ENCODE measurements at regions not wholly inside any gene's neighbourhood (a gene's known extent, or its start where the extent isn't known, plus 50 kb on each side); places are given as distances from the start of the nearest gene placed in this dataset.
"Not testable (repeated sequence)": the region's sequence is repeated elsewhere in the genome, so short reads cannot be mapped to it uniquely, and the experiment has no call there.

DNA sequence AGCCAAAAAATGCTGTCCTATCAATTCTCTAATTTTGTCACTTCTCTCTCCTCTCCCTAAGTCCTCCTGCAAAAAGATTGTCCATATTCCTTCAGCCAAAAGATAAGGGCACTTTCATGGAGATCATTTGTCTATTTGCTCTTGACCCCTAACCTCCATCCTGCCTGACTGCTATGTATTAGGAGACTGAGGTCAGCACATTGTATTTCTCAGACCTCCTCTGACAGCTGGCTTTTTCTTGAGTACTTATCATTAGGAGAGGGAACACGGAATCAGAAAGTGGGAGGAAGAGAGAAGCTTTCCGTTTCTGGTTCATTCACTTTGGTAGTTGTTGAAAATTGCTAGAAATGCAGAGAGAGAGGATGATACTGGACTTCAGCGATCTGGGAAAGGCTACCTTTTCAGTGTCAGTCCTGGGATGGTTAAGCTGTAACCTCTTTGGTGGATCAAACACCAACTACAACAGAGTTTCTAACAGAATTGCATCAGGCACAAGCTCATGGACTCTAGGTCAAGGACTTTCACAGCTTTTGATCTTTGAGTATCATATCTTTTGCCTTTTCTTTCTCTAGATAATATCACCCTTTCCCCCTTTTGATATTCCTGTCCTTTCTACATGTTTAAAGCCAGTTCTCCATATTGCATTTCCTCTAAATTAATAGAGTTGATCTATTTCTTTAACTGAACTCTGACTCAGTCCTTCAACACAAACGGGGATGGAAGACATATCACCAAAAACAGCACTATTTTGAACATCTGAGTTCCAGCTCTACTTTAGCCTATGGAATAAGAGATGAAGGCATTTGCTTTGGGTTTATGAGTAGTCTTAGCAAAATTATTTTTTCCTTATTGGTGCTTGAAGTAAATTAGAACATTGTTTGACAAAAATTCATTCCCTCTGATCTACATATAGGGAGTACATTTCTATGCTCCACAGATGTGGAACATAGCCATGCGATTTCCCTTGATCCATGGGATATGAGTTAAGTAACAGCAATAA is 63.3 kb upstream of the KYNU start:
- no peak for DNase-seq (ENCODE audit: low read depth in 2 of 2)
- TF ChIP-seq, protein P1, sequence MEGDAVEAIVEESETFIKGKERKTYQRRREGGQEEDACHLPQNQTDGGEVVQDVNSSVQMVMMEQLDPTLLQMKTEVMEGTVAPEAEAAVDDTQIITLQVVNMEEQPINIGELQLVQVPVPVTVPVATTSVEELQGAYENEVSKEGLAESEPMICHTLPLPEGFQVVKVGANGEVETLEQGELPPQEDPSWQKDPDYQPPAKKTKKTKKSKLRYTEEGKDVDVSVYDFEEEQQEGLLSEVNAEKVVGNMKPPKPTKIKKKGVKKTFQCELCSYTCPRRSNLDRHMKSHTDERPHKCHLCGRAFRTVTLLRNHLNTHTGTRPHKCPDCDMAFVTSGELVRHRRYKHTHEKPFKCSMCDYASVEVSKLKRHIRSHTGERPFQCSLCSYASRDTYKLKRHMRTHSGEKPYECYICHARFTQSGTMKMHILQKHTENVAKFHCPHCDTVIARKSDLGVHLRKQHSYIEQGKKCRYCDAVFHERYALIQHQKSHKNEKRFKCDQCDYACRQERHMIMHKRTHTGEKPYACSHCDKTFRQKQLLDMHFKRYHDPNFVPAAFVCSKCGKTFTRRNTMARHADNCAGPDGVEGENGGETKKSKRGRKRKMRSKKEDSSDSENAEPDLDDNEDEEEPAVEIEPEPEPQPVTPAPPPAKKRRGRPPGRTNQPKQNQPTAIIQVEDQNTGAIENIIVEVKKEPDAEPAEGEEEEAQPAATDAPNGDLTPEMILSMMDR (IDR thresholded peaks at IDR 0.05; ENCODE audit: low read depth, low read length) = no peak
- H3K4me3 ChIP-seq (replicated peaks in 1 of 2; ENCODE audit: low read depth in 2 of 2, low read length in 2 of 2) = no peak overlapping the region

DNA sequence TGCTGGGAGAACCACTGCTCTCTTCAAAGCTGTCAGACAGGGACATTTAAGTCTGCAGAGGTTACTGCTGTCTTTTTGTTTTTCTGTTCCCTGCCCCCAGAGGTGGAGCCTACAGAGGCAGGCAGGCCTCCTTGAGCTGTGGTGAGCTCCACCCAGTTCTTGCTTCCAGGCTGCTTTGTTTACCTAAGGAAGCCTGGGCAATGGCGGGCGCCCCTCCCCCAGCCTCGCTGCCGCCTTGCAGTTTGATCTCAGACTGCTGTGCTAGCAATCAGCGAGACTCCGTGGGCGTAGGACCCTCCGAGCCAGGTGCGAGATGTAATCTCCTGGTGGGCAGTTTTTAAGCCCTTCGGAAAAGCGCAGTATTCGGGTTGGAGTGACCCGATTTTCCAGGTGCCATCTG is 65.8 kb upstream of the KYNU start:
- not testable (repeated sequence) for H3K4me3 ChIP-seq (replicated peaks in 1 of 2; ENCODE audit: low read depth in 2 of 2, low read length in 2 of 2); DNase-seq (ENCODE audit: low read depth in 2 of 2)

DNA sequence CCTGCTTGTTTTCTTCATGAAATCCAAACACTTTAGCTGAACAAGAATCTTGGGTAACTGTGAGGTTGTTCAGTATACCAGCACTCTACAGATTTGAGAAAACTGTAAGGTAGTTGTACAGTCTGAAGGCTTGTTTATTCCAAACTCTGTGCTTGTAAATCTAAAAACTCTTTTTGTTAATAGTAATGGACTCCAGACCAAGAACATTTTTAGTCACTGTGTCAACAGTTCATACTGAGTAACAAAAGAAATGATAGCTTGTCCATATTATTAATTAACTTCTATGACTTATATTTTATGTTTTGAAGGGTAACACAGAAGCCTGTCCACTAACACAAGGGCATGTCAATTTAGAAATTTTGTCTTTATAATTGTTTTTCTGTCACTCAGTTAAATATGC is 72.2 kb upstream of the KYNU start:
- DNase-seq (ENCODE audit: low read depth in 2 of 2) = no peak
- TF ChIP-seq, protein P1 (IDR thresholded peaks at IDR 0.05; ENCODE audit: low read depth, low read length) = no peak
- H3K4me3 ChIP-seq (replicated peaks in 1 of 2; ENCODE audit: low read depth in 2 of 2, low read length in 2 of 2) = no peak overlapping the region

DNA sequence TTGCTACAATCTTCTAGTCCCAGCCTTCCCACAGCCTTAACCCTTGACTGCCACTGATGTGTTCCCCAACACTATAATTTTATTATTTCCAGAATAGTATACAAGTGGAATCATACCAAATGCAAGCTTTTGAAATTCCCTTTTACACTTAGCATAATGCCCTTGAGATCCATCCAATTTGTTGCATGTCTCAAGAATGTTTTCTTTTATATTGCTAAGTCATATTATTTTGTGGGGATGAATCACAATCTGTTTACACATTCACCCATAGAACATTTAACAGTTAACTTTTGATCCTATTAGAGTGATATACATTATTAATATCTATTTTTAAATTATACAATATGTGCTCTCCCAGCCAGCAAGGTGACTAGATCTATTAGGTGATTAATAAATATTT is 74.3 kb upstream of the KYNU start:
- H3K4me3 ChIP-seq (replicated peaks in 1 of 2; ENCODE audit: low read depth in 2 of 2, low read length in 2 of 2) = no peak overlapping the region
- DNase-seq (ENCODE audit: low read depth in 2 of 2) = peak in 1 of 2 donors; percentile 62
- TF ChIP-seq, protein P1 (IDR thresholded peaks at IDR 0.05; ENCODE audit: low read depth, low read length) = no peak

DNA sequence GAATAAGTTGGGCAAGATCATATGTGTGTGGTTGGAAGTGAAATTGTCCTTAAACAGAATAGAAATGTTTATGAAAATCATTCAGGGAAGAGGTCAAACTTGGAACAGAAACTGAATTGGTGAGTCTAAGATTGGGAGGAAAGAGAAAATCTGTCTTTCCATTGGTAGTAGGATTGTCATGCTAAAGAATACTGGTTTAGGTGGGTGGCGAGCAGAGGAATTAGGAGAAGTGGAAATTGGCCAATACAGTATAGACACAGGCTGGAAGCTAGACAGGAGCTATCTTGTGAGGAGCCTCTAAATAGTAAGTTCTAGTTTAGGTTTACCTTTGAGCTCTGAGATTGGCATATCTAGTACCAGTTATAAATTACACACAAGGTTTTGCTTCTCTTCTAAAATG is 80.9 kb upstream of the KYNU start:
- no peak for DNase-seq (ENCODE audit: low read depth in 2 of 2)
- TF ChIP-seq, protein P1 (IDR thresholded peaks at IDR 0.05; ENCODE audit: low read depth, low read length) = no peak
- H3K4me3 ChIP-seq (replicated peaks in 1 of 2; ENCODE audit: low read depth in 2 of 2, low read length in 2 of 2) = no peak overlapping the region

DNA sequence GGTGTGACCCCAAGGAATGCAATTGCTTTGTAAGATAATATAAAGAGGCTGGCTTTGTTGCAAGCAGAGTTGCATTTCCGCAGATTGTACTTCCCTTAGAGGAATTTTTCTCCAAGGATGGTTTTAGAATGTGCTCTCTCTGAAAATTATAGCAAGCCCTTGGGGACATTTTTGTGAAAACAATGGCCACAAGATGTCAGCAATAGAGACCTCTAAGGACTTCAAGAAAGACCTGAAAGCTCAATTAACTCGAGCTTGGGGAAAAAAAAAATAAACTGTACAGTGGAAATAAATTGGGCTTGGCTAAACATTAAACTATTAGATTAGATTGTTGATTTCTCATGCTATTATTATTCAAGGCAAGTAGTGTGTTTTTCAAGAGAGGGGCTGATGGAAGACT is 81.3 kb upstream of the KYNU start:
- peak; percentile 7 to 20 for DNase-seq (ENCODE audit: low read depth in 2 of 2)
- no peak overlapping the region for H3K4me3 ChIP-seq (replicated peaks in 1 of 2; ENCODE audit: low read depth in 2 of 2, low read length in 2 of 2)
- TF ChIP-seq, protein P1 (IDR thresholded peaks at IDR 0.05; ENCODE audit: low read depth, low read length) = no peak

DNA sequence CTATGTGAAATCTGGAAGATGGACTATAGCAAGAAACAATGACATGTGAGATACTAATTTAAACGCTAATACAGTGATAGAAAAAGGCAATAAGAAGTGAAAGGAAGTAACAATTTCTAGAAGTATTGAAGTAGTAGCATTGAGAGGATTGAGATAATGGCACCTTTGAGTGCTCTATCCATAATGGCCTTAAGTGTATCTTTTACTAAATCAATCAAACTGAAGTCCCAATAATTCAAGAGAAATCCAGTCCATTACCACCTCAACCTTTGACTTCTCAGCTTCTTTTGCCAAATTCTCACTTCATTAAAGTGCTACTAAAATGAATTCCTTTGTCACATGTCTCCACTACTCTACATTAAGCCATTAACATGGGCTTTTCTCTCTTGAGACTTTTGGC is 82.6 kb upstream of the KYNU start:
- H3K4me3 ChIP-seq (replicated peaks in 1 of 2; ENCODE audit: low read depth in 2 of 2, low read length in 2 of 2) = no peak overlapping the region
- DNase-seq (ENCODE audit: low read depth in 2 of 2) = no peak
- TF ChIP-seq, protein P1 (IDR thresholded peaks at IDR 0.05; ENCODE audit: low read depth, low read length) = no peak

DNA sequence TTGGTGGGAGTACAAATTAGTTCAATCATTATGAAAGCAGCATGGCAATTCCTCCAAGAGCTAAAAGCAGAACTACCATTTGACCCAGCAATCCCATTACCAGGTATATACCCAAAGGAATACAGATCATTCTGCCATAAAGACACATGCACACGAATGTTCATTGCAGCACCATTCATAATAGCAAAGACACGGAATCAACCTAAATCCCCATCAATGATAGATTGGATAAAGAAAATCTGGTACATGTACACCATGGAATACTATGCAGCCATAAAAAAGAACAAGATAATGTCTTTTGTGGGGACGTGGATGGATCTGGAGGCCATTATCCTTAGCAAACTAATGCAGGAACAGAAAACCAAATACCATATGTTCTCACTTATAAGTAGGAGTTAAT is 85.1 kb upstream of the KYNU start:
- not testable (repeated sequence) for H3K4me3 ChIP-seq (replicated peaks in 1 of 2; ENCODE audit: low read depth in 2 of 2, low read length in 2 of 2); DNase-seq (ENCODE audit: low read depth in 2 of 2)
